Endothelial cell (in vitro differentiated cells): ENCODE measurements at regions not wholly inside any gene's neighbourhood (a gene's known extent, or its start where the extent isn't known, plus 50 kb on each side); places are given as distances from the start of the nearest gene placed in this dataset.
A peak's percentile ranks its signal among the peaks of the same experiment; 100 is the strongest.

Source experiments
- DNase-seq: peaks from one replicate; pipeline ENCODE4 v3.0.0; 2021; ENCODE audit warnings: low spot score
- H3K27ac Mint-ChIP-seq: one replicate; pipeline ENCODE4 v1.8.0; 2021; ENCODE audit warnings: mixed read lengths, inconsistent platforms; ENCODE audit not compliant: unreplicated experiment
- H3K27me3 Mint-ChIP-seq: one replicate; pipeline ENCODE4 v1.8.0; 2021; ENCODE audit warnings: mild to moderate bottlenecking, moderate library complexity, mixed read lengths, inconsistent platforms; ENCODE audit not compliant: unreplicated experiment
- H3K36me3 Mint-ChIP-seq: one replicate; pipeline ENCODE4 v1.8.0; 2021; ENCODE audit warnings: mild to moderate bottlenecking, low read depth, mixed read lengths, inconsistent platforms; ENCODE audit not compliant: unreplicated experiment
- H3K4me1 Mint-ChIP-seq: one replicate; pipeline ENCODE4 v1.8.0; 2021; ENCODE audit warnings: mild to moderate bottlenecking, mixed read lengths, inconsistent platforms; ENCODE audit not compliant: unreplicated experiment
- H3K4me3 Mint-ChIP-seq: one replicate; pipeline ENCODE4 v1.8.0; 2021; ENCODE audit warnings: mild to moderate bottlenecking, mixed read lengths, inconsistent platforms; ENCODE audit not compliant: unreplicated experiment
- H3K9me3 Mint-ChIP-seq: one replicate; pipeline ENCODE4 v1.8.0; 2021; ENCODE audit warnings: mixed read lengths, inconsistent platforms; ENCODE audit not compliant: unreplicated experiment
- TF ChIP-seq, protein P1 (sequence below): fragments of 200-600 bp; sonication (generic); IDR thresholded peaks from one replicate; pipeline ENCODE4 v1.5.0; 2021; ENCODE audit warnings: antibody characterized with exemption; ENCODE audit not compliant: unreplicated experiment

DNA sequence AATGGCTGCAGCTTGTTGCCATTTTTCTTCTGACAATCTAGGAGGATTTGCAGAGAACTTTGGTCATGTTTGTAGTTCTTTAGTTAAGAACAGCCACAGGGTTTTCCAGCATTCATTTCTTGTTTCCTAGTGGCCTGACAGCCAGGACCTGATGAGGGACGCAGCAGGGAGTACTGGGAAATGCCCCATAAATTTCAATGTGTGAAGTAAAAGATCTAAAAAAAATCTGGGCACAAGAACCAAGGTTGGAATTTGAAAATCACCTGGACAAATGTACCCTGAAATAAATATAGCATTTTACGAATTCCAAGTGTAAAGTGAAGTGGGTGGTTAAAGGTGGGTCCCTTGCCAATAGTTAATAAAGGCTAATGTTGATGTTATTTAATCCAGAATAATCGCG lies 195.0 kb downstream of the ZIC1 start:
- no peaks in the 10 kb centered on the region for H3K9me3 Mint-ChIP-seq

DNA sequence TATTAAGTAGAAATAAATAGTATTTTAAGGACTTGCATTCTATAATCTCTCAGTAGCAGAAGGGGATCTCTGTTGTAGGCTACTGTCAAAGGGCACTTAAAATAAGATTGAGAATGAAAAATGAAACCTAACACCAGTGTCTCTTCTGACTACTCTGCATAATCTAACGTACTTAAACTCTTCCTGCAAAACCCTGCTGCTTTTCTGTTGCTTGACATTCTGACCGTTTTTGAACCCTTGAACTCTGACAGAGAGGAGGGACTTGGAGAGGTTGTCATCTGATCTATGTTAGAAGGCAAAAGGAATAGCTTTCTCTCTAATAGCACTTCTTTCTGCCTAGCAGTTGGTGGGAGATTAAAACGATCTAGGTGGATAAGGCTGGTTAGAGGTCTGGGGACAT lies 204.6 kb downstream of the ZIC1 start:
- TF ChIP-seq, protein P1, sequence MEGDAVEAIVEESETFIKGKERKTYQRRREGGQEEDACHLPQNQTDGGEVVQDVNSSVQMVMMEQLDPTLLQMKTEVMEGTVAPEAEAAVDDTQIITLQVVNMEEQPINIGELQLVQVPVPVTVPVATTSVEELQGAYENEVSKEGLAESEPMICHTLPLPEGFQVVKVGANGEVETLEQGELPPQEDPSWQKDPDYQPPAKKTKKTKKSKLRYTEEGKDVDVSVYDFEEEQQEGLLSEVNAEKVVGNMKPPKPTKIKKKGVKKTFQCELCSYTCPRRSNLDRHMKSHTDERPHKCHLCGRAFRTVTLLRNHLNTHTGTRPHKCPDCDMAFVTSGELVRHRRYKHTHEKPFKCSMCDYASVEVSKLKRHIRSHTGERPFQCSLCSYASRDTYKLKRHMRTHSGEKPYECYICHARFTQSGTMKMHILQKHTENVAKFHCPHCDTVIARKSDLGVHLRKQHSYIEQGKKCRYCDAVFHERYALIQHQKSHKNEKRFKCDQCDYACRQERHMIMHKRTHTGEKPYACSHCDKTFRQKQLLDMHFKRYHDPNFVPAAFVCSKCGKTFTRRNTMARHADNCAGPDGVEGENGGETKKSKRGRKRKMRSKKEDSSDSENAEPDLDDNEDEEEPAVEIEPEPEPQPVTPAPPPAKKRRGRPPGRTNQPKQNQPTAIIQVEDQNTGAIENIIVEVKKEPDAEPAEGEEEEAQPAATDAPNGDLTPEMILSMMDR: no peak
- DNase-seq: no peak
- no peak overlapping the region for H3K27ac Mint-ChIP-seq
- no peaks in the 10 kb centered on the region for H3K9me3 Mint-ChIP-seq
- no peak overlapping the region for H3K4me3 Mint-ChIP-seq
- no peaks in the 10 kb centered on the region for H3K36me3 Mint-ChIP-seq
- H3K4me1 Mint-ChIP-seq: no peaks in the 10 kb centered on the region
- no peaks in the 10 kb centered on the region for H3K27me3 Mint-ChIP-seq

More for the DNA sequence above, 195.0 kb downstream of the ZIC1 start:
- Mint-ChIP-seq H3K36me3 (no peaks in the 10 kb centered on the region), H3K4me3 (no peak overlapping the region), H3K27ac (no peak overlapping the region), H3K27me3 (no peaks in the 10 kb centered on the region), H3K4me1 (no peaks in the 10 kb centered on the region)
- TF ChIP-seq, protein P1: no peak
- DNase-seq: no peak

- no peaks in the 10 kb centered on the region for H3K27me3 Mint-ChIP-seq
- H3K36me3 Mint-ChIP-seq: no peaks in the 10 kb centered on the region
- no peak overlapping the region for H3K27ac Mint-ChIP-seq
- no peak for DNase-seq
- no peaks in the 10 kb centered on the region for H3K4me1 Mint-ChIP-seq
- TF ChIP-seq, protein P1: no peak
- no peak overlapping the region for H3K4me3 Mint-ChIP-seq
- H3K9me3 Mint-ChIP-seq: no peaks in the 10 kb centered on the region
Observed at GRCh38 chr3:147614210-147614609, 205.0 kb downstream of the ZIC1 start.

DNA sequence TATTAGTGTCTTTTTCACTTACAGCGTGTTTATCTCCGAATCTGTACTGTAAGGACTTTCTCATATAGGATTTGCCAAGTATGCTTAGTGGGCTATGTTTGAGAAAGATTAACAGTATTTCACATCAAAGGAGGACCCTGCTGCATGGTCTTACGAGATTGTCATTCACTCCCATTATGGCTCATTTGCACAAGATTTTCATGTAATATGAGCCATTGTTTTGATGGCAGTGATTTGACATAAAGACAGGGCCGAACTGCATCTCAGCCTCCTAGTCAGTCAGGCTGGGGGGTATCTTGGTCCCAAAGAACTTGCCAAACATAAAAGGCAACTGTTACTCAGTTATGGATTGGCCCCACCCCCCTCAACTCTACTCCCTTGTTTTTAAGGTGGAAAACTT lies 205.9 kb downstream of the ZIC1 start:
- no peaks in the 10 kb centered on the region for H3K4me1 Mint-ChIP-seq

DNA sequence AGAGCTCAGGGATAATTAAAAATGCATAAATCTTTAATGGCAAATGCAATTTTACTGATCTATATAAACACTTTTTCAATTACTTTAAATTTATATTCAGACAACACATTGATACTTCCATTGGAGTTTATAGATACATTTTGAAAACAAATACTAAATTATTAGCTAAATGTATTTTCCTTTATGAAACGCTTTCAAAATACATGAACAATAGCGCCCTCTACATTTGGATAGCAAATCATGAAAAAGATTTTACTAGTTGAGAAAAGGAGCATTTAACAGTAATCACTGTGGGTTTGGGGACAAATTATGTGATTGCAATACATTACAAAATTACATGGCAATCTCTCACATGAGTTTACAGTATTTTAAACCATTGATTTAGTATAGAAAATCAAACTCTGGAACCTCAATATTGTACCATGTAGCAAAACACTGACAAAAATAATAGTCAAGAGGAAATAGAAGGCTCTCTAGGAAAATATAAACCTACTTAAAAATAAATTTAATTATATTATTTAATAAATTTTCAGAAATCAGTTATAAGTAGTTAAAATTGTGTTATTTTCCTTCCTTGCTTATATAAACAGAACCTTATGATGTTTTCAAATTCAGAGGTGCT lies 207.9 kb downstream of the ZIC1 start:
- H3K27me3 Mint-ChIP-seq: no peaks in the 10 kb centered on the region
- H3K27ac Mint-ChIP-seq: no peak overlapping the region
- no peak overlapping the region for H3K4me3 Mint-ChIP-seq
- H3K36me3 Mint-ChIP-seq: no peaks in the 10 kb centered on the region
- no peaks in the 10 kb centered on the region for H3K9me3 Mint-ChIP-seq
- DNase-seq: no peak
- TF ChIP-seq, protein P1: peak; percentile 83
- H3K4me1 Mint-ChIP-seq: no peaks in the 10 kb centered on the region

More for the DNA sequence above, 205.9 kb downstream of the ZIC1 start:
- no peaks in the 10 kb centered on the region for H3K9me3 Mint-ChIP-seq
- H3K27ac Mint-ChIP-seq: no peak overlapping the region
- H3K27me3 Mint-ChIP-seq: no peaks in the 10 kb centered on the region
- DNase-seq: no peak
- TF ChIP-seq, protein P1: no peak
- H3K36me3 Mint-ChIP-seq: no peaks in the 10 kb centered on the region
- H3K4me3 Mint-ChIP-seq: no peak overlapping the region
